Neuronal stem cell (in vitro differentiated cells): ENCODE measurements at regions not wholly inside any gene's neighbourhood (a gene's known extent, or its start where the extent isn't known, plus 50 kb on each side); places are given as distances from the start of the nearest gene placed in this dataset.
A peak's percentile ranks its signal among the peaks of the same experiment; 100 is the strongest.

Experiments used
- DNase-seq: peaks from one replicate; pipeline ENCODE4 v3.0.0-alpha.2; 2013; ENCODE audit warnings: low spot score
- H2AFZ ChIP-seq: one replicate; pipeline ENCODE4 v1.6.1; 2013; ENCODE audit warnings: mild to moderate bottlenecking, low read length, inconsistent platforms
- H2AK5ac ChIP-seq: 2 replicates; pipeline ENCODE4 v1.6.1; 2013; ENCODE audit warnings: low read depth, mild to moderate bottlenecking, inconsistent platforms, low read length, moderate library complexity, mixed read lengths
- H2BK120ac ChIP-seq: 2 replicates; pipeline ENCODE4 v1.6.1; 2013; ENCODE audit warnings: low read depth, mild to moderate bottlenecking, inconsistent platforms, low read length, moderate library complexity, mixed read lengths
- H2BK12ac ChIP-seq: one replicate; pipeline ENCODE4 v1.6.1; 2013; ENCODE audit warnings: low read length, inconsistent platforms
- H2BK15ac ChIP-seq: 2 replicates; pipeline ENCODE4 v1.6.1; 2013; ENCODE audit warnings: mild to moderate bottlenecking, low read length, inconsistent platforms, mixed read lengths
- H2BK5ac ChIP-seq: one replicate; pipeline ENCODE4 v1.6.1; 2013; ENCODE audit warnings: inconsistent platforms, mild to moderate bottlenecking, low read length, moderate library complexity
- H3K14ac ChIP-seq: one replicate; pipeline ENCODE4 v1.6.1; 2013; ENCODE audit warnings: low read length, inconsistent platforms
- H3K18ac ChIP-seq: 2 replicates; pipeline ENCODE4 v1.6.1; 2013; ENCODE audit warnings: low read length, inconsistent platforms
- H3K23ac ChIP-seq: 2 replicates; pipeline ENCODE4 v1.6.1; 2013; ENCODE audit warnings: low read depth, mild to moderate bottlenecking, mixed read lengths, low read length, inconsistent platforms; ENCODE audit not compliant: poor library complexity
- H3K27ac ChIP-seq: replicated peaks from 3 replicates; pipeline ENCODE4 v1.5.1; 2013; ENCODE audit warnings: low read length, inconsistent platforms
- H3K27me3 ChIP-seq, 3 experiments: 2 replicates each; pipeline ENCODE4 v1.6.1; 2013; ENCODE audit warnings: low read length in 3 of 3, mild to moderate bottlenecking in 2 of 3, inconsistent platforms in 1 of 3, low read depth in 1 of 3, mixed read lengths in 1 of 3, moderate library complexity in 1 of 3; ENCODE audit not compliant: control insufficient read depth in 3 of 3, insufficient read depth in 3 of 3
- H3K36me3 ChIP-seq, 2 donors: replicated peaks in 1 of 2; 2 replicates each; pipeline ENCODE4 v1.6.1; 2013; ENCODE audit warnings: low read length in 2 of 2; ENCODE audit not compliant: control insufficient read depth in 2 of 2, insufficient read depth in 2 of 2
- H3K4ac ChIP-seq: 2 replicates; pipeline ENCODE4 v1.6.1; 2013; ENCODE audit warnings: inconsistent platforms, mild to moderate bottlenecking, low read length, moderate library complexity
- H3K4me1 ChIP-seq, 2 donors: 1 replicate in 1 of 2; 2 replicates in 1 of 2; pipeline ENCODE4 v1.6.1; 2013; ENCODE audit warnings: low read length in 2 of 2, low read depth in 1 of 2; ENCODE audit not compliant: control insufficient read depth in 2 of 2, insufficient read depth in 1 of 2
- H3K4me2 ChIP-seq: one replicate; pipeline ENCODE4 v1.6.1; 2013; ENCODE audit warnings: mild to moderate bottlenecking, low read length, inconsistent platforms; ENCODE audit not compliant: insufficient read depth, poor library complexity, severe bottlenecking
- H3K4me3 ChIP-seq, 2 donors: 2 replicates each; pipeline ENCODE4 v1.5.1; 2013; ENCODE audit warnings: low read length in 2 of 2, mild to moderate bottlenecking in 2 of 2, inconsistent platforms in 1 of 2, moderate library complexity in 1 of 2
- H3K79me1 ChIP-seq: one replicate; pipeline ENCODE4 v1.6.1; 2013; ENCODE audit warnings: low read depth, mild to moderate bottlenecking, inconsistent platforms, low read length, moderate library complexity
- H3K9ac ChIP-seq: one replicate; pipeline ENCODE4 v1.6.1; 2013; ENCODE audit warnings: mild to moderate bottlenecking, low read depth, low read length, inconsistent platforms; ENCODE audit not compliant: poor library complexity
- H3K9me3 ChIP-seq, 2 donors: replicated peaks in 1 of 2; 2 replicates each; pipeline versions ENCODE3 to v1.6.1; 2013; ENCODE audit warnings: low read length in 2 of 2, mild to moderate bottlenecking in 2 of 2, inconsistent platforms in 1 of 2, low read depth in 1 of 2, mixed read lengths in 1 of 2, moderate library complexity in 1 of 2; ENCODE audit not compliant: control insufficient read depth in 2 of 2, insufficient read depth in 1 of 2
- H4K8ac ChIP-seq: one replicate; pipeline ENCODE4 v1.6.1; 2013; ENCODE audit warnings: low read depth, mild to moderate bottlenecking, inconsistent platforms, low read length, moderate library complexity
- H4K91ac ChIP-seq: one replicate; pipeline ENCODE4 v1.6.1; 2013; ENCODE audit warnings: low read length, low read depth, mild to moderate bottlenecking, inconsistent platforms; ENCODE audit not compliant: poor library complexity
- WGBS, 2 donors: extraction: QIAGEN DNeasy Blood & Tissue Kit; methylation state at CpG; one replicate each; pipeline ENCODE4 v1.1.7; 2013; ENCODE audit warnings: missing lambda C conversion rate in 2 of 2, mixed read lengths in 1 of 2; ENCODE audit not compliant: insufficient read length in 2 of 2, insufficient replicate concordance in 1 of 2; ENCODE audit errors: extremely low coverage in 2 of 2; 5-methylcytosine and 5-hydroxymethylcytosine counted together

DNA sequence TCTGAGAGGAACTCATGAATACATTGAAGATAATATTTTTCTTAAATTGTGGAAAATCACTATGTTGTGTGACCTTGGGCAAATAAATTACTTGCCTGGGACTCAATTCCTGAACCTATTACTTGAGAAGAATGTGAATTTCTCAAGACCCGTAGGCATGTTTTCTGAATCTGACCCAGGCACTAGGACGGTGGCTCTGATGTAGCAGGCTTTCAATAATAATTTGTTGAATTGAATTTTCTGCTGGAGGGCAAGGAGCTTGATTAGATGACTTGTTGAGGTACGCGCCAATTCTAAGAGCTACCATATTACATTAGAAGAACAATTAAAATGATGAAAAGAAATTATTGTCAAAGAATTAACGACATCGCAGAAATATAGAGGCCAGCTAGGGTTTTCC lies 150.2 kb upstream of the LRRC3B start:
- no CpG with 5 or more reads among the region's 6 CpGs for WGBS, 2 donors
- no peak overlapping the region for H3K4ac ChIP-seq
- H3K27me3 ChIP-seq = no peaks in the 10 kb centered on the region
- no peak overlapping the region for H2BK5ac ChIP-seq
- no peak overlapping the region for H3K18ac ChIP-seq
- H3K9ac ChIP-seq = no peak overlapping the region
- no peak overlapping the region for H2BK12ac ChIP-seq
- H2AK5ac ChIP-seq = no peak overlapping the region
- no peak overlapping the region for H4K8ac ChIP-seq
- no peak overlapping the region for H2BK15ac ChIP-seq
- no peak overlapping the region for H3K14ac ChIP-seq
- no peaks in the 10 kb centered on the region for H3K79me1 ChIP-seq
- no peak for DNase-seq
- no peak overlapping the region for H4K91ac ChIP-seq
- H3K23ac ChIP-seq = no peak overlapping the region
- no peak overlapping the region for H3K4me2 ChIP-seq
- H3K9me3 ChIP-seq = no peaks in the 10 kb centered on the region
- no peaks in the 10 kb centered on the region for H3K36me3 ChIP-seq
- H2AFZ ChIP-seq = no peak overlapping the region
- H3K4me3 ChIP-seq = no peak overlapping the region
- H2BK120ac ChIP-seq = no peak overlapping the region
- H3K27ac ChIP-seq = no peak overlapping the region
- H3K4me1 ChIP-seq = no peaks in the 10 kb centered on the region

DNA sequence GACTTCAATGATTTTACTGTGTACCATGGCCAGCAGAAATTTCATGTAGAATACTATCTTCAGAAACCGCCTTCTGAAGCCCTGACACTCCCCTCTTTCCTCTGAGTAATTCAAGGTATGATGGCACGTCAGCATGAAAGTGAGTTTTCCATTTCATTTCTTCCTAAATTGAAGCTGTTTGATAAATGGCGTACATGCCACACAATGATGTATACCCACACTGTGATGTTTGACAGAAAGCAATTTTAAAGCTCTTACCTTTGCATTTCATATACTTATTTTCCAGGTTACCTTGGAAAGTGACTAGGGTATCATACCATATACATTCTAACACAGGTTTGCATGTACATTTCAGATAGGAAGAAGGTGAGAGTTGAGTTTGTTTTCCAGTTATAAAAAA lies 147.9 kb upstream of the LRRC3B start:
- no CpG with 5 or more reads among the region's 3 CpGs for WGBS, 2 donors
- no peak overlapping the region for H4K91ac ChIP-seq
- no peak overlapping the region for H3K9ac ChIP-seq
- no peak overlapping the region for H2BK120ac ChIP-seq
- H3K27me3 ChIP-seq = no peaks in the 10 kb centered on the region
- no peak overlapping the region for H3K4me3 ChIP-seq
- H3K23ac ChIP-seq = no peak overlapping the region
- no peak overlapping the region for H3K14ac ChIP-seq
- H3K36me3 ChIP-seq = no peaks in the 10 kb centered on the region
- no peaks in the 10 kb centered on the region for H3K9me3 ChIP-seq
- no peak overlapping the region for H2AFZ ChIP-seq
- H2BK12ac ChIP-seq = no peak overlapping the region
- no peak overlapping the region for H3K4me2 ChIP-seq
- H3K4me1 ChIP-seq = no peaks in the 10 kb centered on the region
- H2BK5ac ChIP-seq = no peak overlapping the region
- no peak overlapping the region for H2BK15ac ChIP-seq
- no peaks in the 10 kb centered on the region for H3K79me1 ChIP-seq
- no peak overlapping the region for H4K8ac ChIP-seq
- no peak overlapping the region for H3K4ac ChIP-seq
- no peak overlapping the region for H2AK5ac ChIP-seq
- no peak overlapping the region for H3K18ac ChIP-seq
- DNase-seq = no peak
- no peak overlapping the region for H3K27ac ChIP-seq

DNA sequence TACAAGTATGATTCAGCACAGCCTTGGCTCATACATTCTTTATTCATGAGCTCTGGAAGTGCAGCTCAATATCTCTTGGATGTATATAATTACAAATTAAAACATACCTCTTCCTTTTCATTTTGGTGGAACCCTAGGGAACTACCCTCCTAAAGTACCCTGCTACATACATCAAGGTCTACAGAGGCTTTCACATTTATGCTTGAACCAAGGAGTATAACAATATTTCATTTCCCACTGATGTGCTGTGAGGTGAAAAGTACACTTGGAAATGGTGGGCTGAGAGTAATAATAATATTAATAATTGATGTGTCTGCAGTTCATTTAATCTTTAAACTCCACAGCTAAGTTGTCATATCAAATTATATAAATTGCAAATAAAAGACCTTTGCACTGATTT lies 142.2 kb upstream of the LRRC3B start:
- no peak overlapping the region for H2AK5ac ChIP-seq
- H3K27ac ChIP-seq = no peak overlapping the region
- H3K79me1 ChIP-seq = no peaks in the 10 kb centered on the region
- H3K18ac ChIP-seq = no peak overlapping the region
- H3K4me3 ChIP-seq = no peak overlapping the region
- H3K4ac ChIP-seq = no peak overlapping the region
- no peak overlapping the region for H2BK15ac ChIP-seq
- no peaks in the 10 kb centered on the region for H3K9me3 ChIP-seq
- no peak overlapping the region for H3K4me2 ChIP-seq
- no peak overlapping the region for H2BK5ac ChIP-seq
- no peak overlapping the region for H3K9ac ChIP-seq
- H3K4me1 ChIP-seq = no peaks in the 10 kb centered on the region
- H3K27me3 ChIP-seq = no peaks in the 10 kb centered on the region
- no peaks in the 10 kb centered on the region for H3K36me3 ChIP-seq
- H4K8ac ChIP-seq = no peak overlapping the region
- no peak overlapping the region for H2BK12ac ChIP-seq
- H4K91ac ChIP-seq = no peak overlapping the region
- no peak for DNase-seq
- H3K23ac ChIP-seq = no peak overlapping the region
- no peak overlapping the region for H2AFZ ChIP-seq
- H3K14ac ChIP-seq = no peak overlapping the region
- no peak overlapping the region for H2BK120ac ChIP-seq

DNA sequence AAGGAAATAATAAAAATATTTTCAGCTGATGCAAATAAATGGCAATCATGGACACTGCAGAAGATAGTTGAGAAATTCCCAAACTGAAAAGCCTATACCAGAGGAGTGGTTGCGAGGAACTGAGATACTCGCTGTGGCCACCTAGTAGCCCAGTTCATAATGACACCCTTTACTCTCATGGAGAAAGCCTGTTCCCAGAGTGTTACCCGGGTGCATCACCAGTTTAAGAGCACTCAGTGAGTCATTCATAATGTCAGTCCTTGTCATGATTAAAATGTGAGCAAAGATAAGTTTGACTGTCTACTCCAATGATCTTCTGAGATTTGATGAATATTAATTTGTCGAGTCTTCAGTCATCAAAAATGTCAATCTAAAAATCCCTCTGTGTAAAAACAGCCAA lies 138.4 kb upstream of the LRRC3B start:
- H3K23ac ChIP-seq = no peak overlapping the region
- no peak overlapping the region for H2BK12ac ChIP-seq
- H3K4me3 ChIP-seq = no peak overlapping the region
- H2AK5ac ChIP-seq = no peak overlapping the region
- H3K36me3 ChIP-seq = no peaks in the 10 kb centered on the region
- H3K9me3 ChIP-seq = no peaks in the 10 kb centered on the region
- no peak overlapping the region for H3K4ac ChIP-seq
- no peak overlapping the region for H3K27ac ChIP-seq
- H3K79me1 ChIP-seq = no peaks in the 10 kb centered on the region
- no CpG with 5 or more reads among the region's 4 CpGs for WGBS, 2 donors
- no peak overlapping the region for H2BK15ac ChIP-seq
- no peak overlapping the region for H3K9ac ChIP-seq
- H2BK5ac ChIP-seq = no peak overlapping the region
- no peaks in the 10 kb centered on the region for H3K27me3 ChIP-seq
- no peak overlapping the region for H4K91ac ChIP-seq
- H3K18ac ChIP-seq = no peak overlapping the region
- H3K14ac ChIP-seq = no peak overlapping the region
- H4K8ac ChIP-seq = no peak overlapping the region
- peak; percentile 2 for DNase-seq
- H3K4me1 ChIP-seq = peaks cover 0 to 2% of the 10 kb centered on the region in 2 donors
- H3K4me2 ChIP-seq = no peak overlapping the region
- H2AFZ ChIP-seq = no peak overlapping the region
- H2BK120ac ChIP-seq = no peak overlapping the region
